IgD-negative memory B cell (primary cell): ENCODE measurements at regions not wholly inside any gene's neighbourhood (a gene's known extent, or its start where the extent isn't known, plus 50 kb on each side); places are given as distances from the start of the nearest gene placed in this dataset.
"Not testable (repeated sequence)": the region's sequence is repeated elsewhere in the genome, so short reads cannot be mapped to it uniquely, and the experiment has no call there.

Experiments
- H3K27ac Mint-ChIP-seq, 3 donors: one replicate each; pipeline ENCODE4 v1.8.0; 2020 to 2022; ENCODE audit warnings: mild to moderate bottlenecking in 3 of 3, mixed read lengths in 3 of 3, moderate library complexity in 1 of 3
- H3K27me3 Mint-ChIP-seq: one replicate; pipeline ENCODE4 v1.8.0; 2021; ENCODE audit warnings: mixed read lengths
- H3K36me3 Mint-ChIP-seq: one replicate; pipeline ENCODE4 v1.8.0; 2020; ENCODE audit warnings: mild to moderate bottlenecking, mixed read lengths
- H3K4me1 Mint-ChIP-seq, 3 donors: one replicate each; pipeline ENCODE4 v1.8.0; 2020 to 2022; ENCODE audit warnings: mixed read lengths in 3 of 3, mild to moderate bottlenecking in 1 of 3
- H3K4me3 Mint-ChIP-seq, 4 donors: one replicate each; pipeline ENCODE4 v1.8.0; 2020 to 2022; ENCODE audit warnings: mild to moderate bottlenecking in 4 of 4, mixed read lengths in 4 of 4, moderate library complexity in 3 of 4
- H3K9me3 Mint-ChIP-seq, 3 donors: one replicate each; pipeline ENCODE4 v1.8.0; 2020 to 2021; ENCODE audit warnings: mixed read lengths in 3 of 3, mild to moderate bottlenecking in 1 of 3

GRCh38 chr10:30732671-30733070 is 103.1 kb upstream of the LYZL2 start:
- peak overlapping the region in 1 of 3 donors; percentile 58 for H3K27ac Mint-ChIP-seq
- peaks cover 21% of the 10 kb centered on the region for H3K27me3 Mint-ChIP-seq
- peaks cover 0 to 2% (median 0%) of the 10 kb centered on the region in 3 donors for H3K9me3 Mint-ChIP-seq
- no peaks in the 10 kb centered on the region for H3K4me1 Mint-ChIP-seq
- peaks cover 2% of the 10 kb centered on the region for H3K36me3 Mint-ChIP-seq
- H3K4me3 Mint-ChIP-seq = no peak overlapping the region

- H3K27ac Mint-ChIP-seq = peak overlapping the region in 1 of 3 donors; percentile 58
- H3K9me3 Mint-ChIP-seq = peaks cover 0 to 2% (median 0%) of the 10 kb centered on the region in 3 donors
- no peak overlapping the region for H3K4me3 Mint-ChIP-seq
- H3K36me3 Mint-ChIP-seq = peaks cover 2% of the 10 kb centered on the region
- peaks cover 18% of the 10 kb centered on the region for H3K27me3 Mint-ChIP-seq
- no peaks in the 10 kb centered on the region for H3K4me1 Mint-ChIP-seq
These were observed 102.4 kb upstream of the LYZL2 start for GRCh38 chr10:30731963-30732362.

GRCh38 chr10:30730306-30730705 is 100.8 kb upstream of the LYZL2 start:
- H3K4me3 Mint-ChIP-seq = no peak overlapping the region
- H3K4me1 Mint-ChIP-seq = peaks cover 0 to 5% (median 0%) of the 10 kb centered on the region in 3 donors
- H3K27ac Mint-ChIP-seq = no peak overlapping the region
- H3K9me3 Mint-ChIP-seq = peaks cover 0 to 4% (median 0%) of the 10 kb centered on the region in 3 donors
- H3K27me3 Mint-ChIP-seq = peaks cover 17% of the 10 kb centered on the region
- H3K36me3 Mint-ChIP-seq = peaks cover 2% of the 10 kb centered on the region

- Mint-ChIP-seq H3K27ac (no peak overlapping the region), H3K4me1 (peaks cover 0 to 5% (median 0%) of the 10 kb centered on the region in 3 donors), H3K36me3 (peaks cover 2% of the 10 kb centered on the region), H3K27me3 (peaks cover 19% of the 10 kb centered on the region), H3K4me3 (no peak overlapping the region), H3K9me3 (peaks cover 0 to 4% (median 0%) of the 10 kb centered on the region in 3 donors)
These were observed 99.2 kb upstream of the LYZL2 start for GRCh38 chr10:30728766-30729165.

GRCh38 chr10:30728127-30728526 is 98.6 kb upstream of the LYZL2 start:
- Mint-ChIP-seq H3K4me1 (peaks cover 4 to 9% (median 4%) of the 10 kb centered on the region in 3 donors), H3K9me3 (peaks cover 0 to 4% (median 0%) of the 10 kb centered on the region in 3 donors), H3K36me3 (peaks cover 2% of the 10 kb centered on the region), H3K4me3 (no peak overlapping the region), H3K27me3 (peaks cover 19% of the 10 kb centered on the region), H3K27ac (no peak overlapping the region)

GRCh38 chr10:30727524-30727923 is 98.0 kb upstream of the LYZL2 start:
- no peak overlapping the region for H3K27ac Mint-ChIP-seq
- H3K4me1 Mint-ChIP-seq = peaks cover 6 to 15% (median 10%) of the 10 kb centered on the region in 3 donors
- H3K36me3 Mint-ChIP-seq = peaks cover 2% of the 10 kb centered on the region
- H3K9me3 Mint-ChIP-seq = peaks cover 0 to 4% (median 0%) of the 10 kb centered on the region in 3 donors
- no peak overlapping the region for H3K4me3 Mint-ChIP-seq
- H3K27me3 Mint-ChIP-seq = peaks cover 22% of the 10 kb centered on the region

- not testable (repeated sequence) for H3K27ac Mint-ChIP-seq, H3K9me3 Mint-ChIP-seq, H3K36me3 Mint-ChIP-seq
- Mint-ChIP-seq H3K27me3 (peaks cover 20% of the 10 kb centered on the region), H3K4me1 (peaks cover 8 to 20% (median 15%) of the 10 kb centered on the region in 3 donors), H3K4me3 (peak overlapping the region in 1 of 4 donors; percentile 38)
These were observed 97.3 kb upstream of the LYZL2 start for GRCh38 chr10:30726783-30727414.

GRCh38 chr10:30725661-30726060 is 96.1 kb upstream of the LYZL2 start:
- no peak overlapping the region for H3K4me3 Mint-ChIP-seq
- peaks cover 0 to 2% (median 0%) of the 10 kb centered on the region in 3 donors for H3K9me3 Mint-ChIP-seq
- no peak overlapping the region for H3K27ac Mint-ChIP-seq
- H3K36me3 Mint-ChIP-seq = no peaks in the 10 kb centered on the region
- peaks cover 8 to 20% (median 15%) of the 10 kb centered on the region in 3 donors for H3K4me1 Mint-ChIP-seq
- peaks cover 22% of the 10 kb centered on the region for H3K27me3 Mint-ChIP-seq

GRCh38 chr10:30724296-30724695 is 94.7 kb upstream of the LYZL2 start:
- Mint-ChIP-seq H3K9me3 (peaks cover 0 to 2% (median 0%) of the 10 kb centered on the region in 3 donors), H3K36me3 (no peaks in the 10 kb centered on the region), H3K4me1 (peaks cover 8 to 20% (median 15%) of the 10 kb centered on the region in 3 donors), H3K27ac (no peak overlapping the region), H3K4me3 (no peak overlapping the region), H3K27me3 (peaks cover 25% of the 10 kb centered on the region)

- Mint-ChIP-seq H3K36me3 (no peaks in the 10 kb centered on the region), H3K9me3 (peaks cover 0 to 2% (median 0%) of the 10 kb centered on the region in 3 donors), H3K27me3 (peaks cover 28% of the 10 kb centered on the region), H3K27ac (no peak overlapping the region), H3K4me1 (peaks cover 9 to 20% (median 16%) of the 10 kb centered on the region in 3 donors), H3K4me3 (peak overlapping the region in 2 of 4 donors; percentile 19 to 61)
These were observed 93.5 kb upstream of the LYZL2 start for GRCh38 chr10:30722956-30723620.

GRCh38 chr10:30719832-30720231 is 90.3 kb upstream of the LYZL2 start:
- Mint-ChIP-seq H3K27me3 (peaks cover 26% of the 10 kb centered on the region), H3K9me3 (peaks cover 0 to 2% (median 0%) of the 10 kb centered on the region in 3 donors), H3K4me1 (peaks cover 9 to 16% (median 14%) of the 10 kb centered on the region in 3 donors), H3K4me3 (no peak overlapping the region), H3K36me3 (no peaks in the 10 kb centered on the region), H3K27ac (no peak overlapping the region)

GRCh38 chr10:30709700-30710358 is 80.3 kb upstream of the LYZL2 start:
- no peak overlapping the region for H3K4me3 Mint-ChIP-seq
- peak overlapping the region in 2 of 3 donors; percentile 23 to 47 for H3K27ac Mint-ChIP-seq
- peaks cover 2% of the 10 kb centered on the region for H3K36me3 Mint-ChIP-seq
- peaks cover 15 to 20% (median 19%) of the 10 kb centered on the region in 3 donors for H3K4me1 Mint-ChIP-seq
- H3K9me3 Mint-ChIP-seq = peaks cover 3 to 9% (median 5%) of the 10 kb centered on the region in 3 donors
- peaks cover 9% of the 10 kb centered on the region for H3K27me3 Mint-ChIP-seq

- Mint-ChIP-seq H3K27ac (peak overlapping the region in 1 of 3 donors; percentile 23), H3K9me3 (peaks cover 2 to 8% (median 5%) of the 10 kb centered on the region in 3 donors), H3K36me3 (peaks cover 2% of the 10 kb centered on the region), H3K27me3 (peaks cover 9% of the 10 kb centered on the region), H3K4me1 (peaks cover 21 to 24% (median 24%) of the 10 kb centered on the region in 3 donors), H3K4me3 (peak overlapping the region in 2 of 4 donors; percentile 31 to 42)
These were observed 79.7 kb upstream of the LYZL2 start for GRCh38 chr10:30709229-30709628.

- Mint-ChIP-seq H3K36me3 (peaks cover 1% of the 10 kb centered on the region), H3K4me3 (no peak overlapping the region), H3K27me3 (peaks cover 4% of the 10 kb centered on the region), H3K4me1 (peaks cover 21 to 32% (median 30%) of the 10 kb centered on the region in 3 donors), H3K9me3 (peaks cover 0 to 3% (median 2%) of the 10 kb centered on the region in 3 donors), H3K27ac (no peak overlapping the region)
These were observed 78.7 kb upstream of the LYZL2 start for GRCh38 chr10:30708234-30708633.

GRCh38 chr10:30706189-30706588 is 76.6 kb upstream of the LYZL2 start:
- peaks cover 34 to 44% (median 42%) of the 10 kb centered on the region in 3 donors for H3K4me1 Mint-ChIP-seq
- not testable (repeated sequence) for H3K27me3 Mint-ChIP-seq, H3K36me3 Mint-ChIP-seq, H3K9me3 Mint-ChIP-seq
- H3K4me3 Mint-ChIP-seq = peak overlapping the region in 2 of 4 donors; percentile 5 to 76
- peak overlapping the region; percentile 67 to 99 (median 92) for H3K27ac Mint-ChIP-seq
